GM12873 (cell line): ENCODE measurements at regions not wholly inside any gene's neighbourhood (a gene's known extent, or its start where the extent isn't known, plus 50 kb on each side); places are given as distances from the start of the nearest gene placed in this dataset.

Source experiments
- TF ChIP-seq, protein P1 (sequence below): IDR thresholded peaks from 2 replicates; pipeline ENCODE4 v1.5.1; 2012; ENCODE audit warnings: low read depth, mild to moderate bottlenecking, moderate library complexity, low read length, control low read depth; ENCODE audit not compliant: insufficient read depth; ENCODE audit errors: missing control alignments

DNA sequence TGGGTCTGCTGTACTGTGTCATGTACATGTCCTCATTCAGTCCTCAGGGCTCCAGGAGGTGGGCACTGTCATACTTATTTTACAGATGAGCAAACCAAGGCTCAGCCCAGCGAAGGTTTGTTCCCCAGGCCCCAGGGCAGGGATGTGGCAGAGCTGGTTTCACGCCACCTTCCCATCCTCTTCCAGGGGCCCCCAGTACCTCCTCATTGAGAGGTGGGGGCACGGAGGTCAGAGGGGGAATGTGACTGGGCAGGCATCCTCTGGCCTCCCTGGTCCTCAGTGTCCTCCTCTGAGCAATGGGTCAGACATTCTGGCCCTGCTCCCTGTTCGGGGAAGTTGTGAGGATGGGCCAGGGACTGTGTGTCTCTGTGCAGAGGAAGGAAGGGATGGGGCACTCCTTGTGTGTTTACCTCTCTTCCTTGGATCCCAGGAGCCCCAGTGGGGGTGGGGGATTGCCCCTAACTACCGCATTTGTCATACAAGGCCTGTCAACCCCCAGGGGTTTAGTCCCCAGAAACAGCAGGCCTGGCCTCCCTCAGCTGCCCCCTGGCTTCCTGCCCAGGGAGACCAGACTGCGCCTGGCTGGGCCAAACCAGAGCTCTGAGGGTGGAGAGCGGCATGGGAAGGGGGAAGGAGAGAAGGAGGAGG is 65.9 kb upstream of the LCTL start:
- TF ChIP-seq, protein P1, sequence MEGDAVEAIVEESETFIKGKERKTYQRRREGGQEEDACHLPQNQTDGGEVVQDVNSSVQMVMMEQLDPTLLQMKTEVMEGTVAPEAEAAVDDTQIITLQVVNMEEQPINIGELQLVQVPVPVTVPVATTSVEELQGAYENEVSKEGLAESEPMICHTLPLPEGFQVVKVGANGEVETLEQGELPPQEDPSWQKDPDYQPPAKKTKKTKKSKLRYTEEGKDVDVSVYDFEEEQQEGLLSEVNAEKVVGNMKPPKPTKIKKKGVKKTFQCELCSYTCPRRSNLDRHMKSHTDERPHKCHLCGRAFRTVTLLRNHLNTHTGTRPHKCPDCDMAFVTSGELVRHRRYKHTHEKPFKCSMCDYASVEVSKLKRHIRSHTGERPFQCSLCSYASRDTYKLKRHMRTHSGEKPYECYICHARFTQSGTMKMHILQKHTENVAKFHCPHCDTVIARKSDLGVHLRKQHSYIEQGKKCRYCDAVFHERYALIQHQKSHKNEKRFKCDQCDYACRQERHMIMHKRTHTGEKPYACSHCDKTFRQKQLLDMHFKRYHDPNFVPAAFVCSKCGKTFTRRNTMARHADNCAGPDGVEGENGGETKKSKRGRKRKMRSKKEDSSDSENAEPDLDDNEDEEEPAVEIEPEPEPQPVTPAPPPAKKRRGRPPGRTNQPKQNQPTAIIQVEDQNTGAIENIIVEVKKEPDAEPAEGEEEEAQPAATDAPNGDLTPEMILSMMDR: no peak

DNA sequence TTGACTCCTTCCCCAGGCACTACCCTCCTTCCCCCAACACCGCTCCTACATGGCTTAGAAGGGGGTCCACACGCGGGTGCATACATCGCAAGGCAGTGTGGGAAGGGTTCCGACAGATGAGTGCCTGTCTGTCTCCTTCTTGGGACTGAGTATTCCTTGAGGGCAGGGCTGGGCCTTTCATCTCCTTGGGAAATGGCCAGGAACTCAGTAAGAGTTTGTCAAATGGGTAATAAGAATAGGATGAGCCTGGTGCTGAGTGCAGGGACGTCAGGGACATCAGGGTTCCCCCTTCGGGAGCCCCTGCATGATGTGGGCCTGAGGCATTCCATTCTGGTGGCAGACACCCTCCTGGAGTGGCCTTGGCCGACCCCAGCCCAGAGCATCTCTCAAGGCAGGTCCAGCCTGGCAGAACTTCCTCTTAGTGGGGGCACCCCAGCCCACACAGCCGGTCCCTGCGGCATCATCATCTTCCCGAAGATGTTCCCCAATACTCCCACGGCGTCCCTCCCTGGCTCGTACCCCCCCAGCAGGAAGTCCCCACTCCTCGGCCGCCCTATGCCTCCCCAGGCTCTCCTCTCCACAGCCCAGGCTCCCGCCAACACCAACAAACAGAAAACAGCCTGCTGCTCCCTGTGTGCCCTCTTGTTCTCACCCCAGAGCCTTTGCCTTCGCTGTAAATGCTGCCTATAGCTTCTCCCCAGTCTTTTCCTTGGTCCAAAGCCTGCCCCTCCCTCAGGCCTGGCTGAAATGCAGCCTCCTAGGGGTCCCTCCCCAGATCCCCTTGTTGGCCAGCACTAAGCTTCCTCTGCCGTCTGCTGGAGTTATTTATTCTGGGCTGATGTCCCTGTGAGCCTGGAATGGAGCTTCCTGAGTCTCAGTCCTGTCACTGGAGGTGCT is 67.5 kb upstream of the LCTL start:
- TF ChIP-seq, protein P1: no peak

DNA sequence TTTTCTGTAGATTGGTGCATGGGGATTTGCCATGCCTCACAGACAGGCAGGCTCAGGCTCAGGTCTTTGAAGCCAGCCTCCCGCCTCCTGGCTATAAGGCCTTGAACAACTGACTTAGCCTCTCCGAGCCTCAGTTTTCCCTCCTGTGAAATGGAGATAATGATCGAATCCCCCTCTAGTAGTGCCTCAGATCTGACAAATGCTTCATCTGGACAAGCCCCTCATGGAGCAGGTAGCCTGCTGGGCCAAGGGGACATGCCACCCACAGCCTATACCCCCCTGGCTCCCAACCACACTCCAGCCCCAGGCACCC is 68.1 kb upstream of the LCTL start:
- TF ChIP-seq, protein P1: no peak

DNA sequence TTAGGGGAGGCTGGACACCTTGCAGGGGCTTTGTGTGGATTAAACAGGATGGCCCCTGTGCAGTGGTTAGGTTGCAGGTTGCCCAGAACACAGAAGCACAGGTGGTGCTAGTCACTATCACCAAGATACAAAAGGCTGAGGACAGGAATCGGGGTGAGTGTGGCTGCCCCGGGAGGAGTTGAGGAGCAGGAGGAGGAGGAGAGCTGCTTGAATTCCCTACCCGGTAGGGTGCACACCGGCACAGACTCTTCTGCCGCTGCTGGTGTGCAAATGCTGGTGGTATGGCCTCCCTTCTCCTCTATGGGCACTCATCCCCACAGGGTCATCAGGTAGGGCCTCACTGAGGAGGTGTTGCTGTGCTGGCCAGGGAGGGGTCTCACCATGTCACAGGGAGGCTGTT is 67.5 kb upstream of the SMAD6 start:
- TF ChIP-seq, protein P1: no peak

DNA sequence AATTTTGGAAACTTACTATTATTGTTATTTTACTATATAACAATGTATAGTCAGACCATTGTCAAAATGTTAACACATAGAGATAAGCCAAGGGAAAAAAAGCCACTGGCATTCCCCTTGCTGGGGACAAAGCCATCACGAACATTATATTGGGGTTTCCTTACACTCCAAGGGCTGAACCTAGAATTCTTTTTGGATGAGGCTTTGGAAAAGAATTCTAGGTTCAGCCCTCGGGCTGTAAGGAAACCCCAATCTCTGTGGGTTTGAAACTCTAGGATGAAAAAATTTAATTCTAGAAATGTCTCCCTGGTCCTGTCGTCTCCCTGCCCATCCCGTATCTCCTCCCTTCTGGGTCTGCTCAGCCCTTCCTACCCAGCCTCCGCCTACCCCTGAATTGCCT is 67.0 kb upstream of the SMAD6 start:
- TF ChIP-seq, protein P1: no peak

DNA sequence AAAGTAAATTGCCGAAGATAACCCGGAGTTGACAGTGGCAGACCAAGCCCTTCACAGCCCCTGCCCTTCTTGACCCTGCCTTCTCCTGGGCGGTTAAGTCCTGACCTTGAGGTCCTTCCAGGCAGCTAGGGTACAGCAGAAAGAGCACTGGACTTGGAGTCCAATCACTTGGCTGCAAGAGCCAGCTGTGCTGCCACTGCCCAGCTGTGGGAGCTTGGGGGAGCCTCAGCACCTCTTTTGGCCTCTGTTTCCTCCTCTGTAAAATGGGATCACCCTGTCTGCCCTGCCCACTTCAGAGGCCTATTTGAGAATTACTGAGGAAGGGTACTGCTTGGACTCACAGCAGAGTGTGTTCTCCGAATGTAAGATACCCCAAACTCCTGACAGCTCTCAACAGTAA is 66.2 kb upstream of the SMAD6 start:
- TF ChIP-seq, protein P1: no peak

DNA sequence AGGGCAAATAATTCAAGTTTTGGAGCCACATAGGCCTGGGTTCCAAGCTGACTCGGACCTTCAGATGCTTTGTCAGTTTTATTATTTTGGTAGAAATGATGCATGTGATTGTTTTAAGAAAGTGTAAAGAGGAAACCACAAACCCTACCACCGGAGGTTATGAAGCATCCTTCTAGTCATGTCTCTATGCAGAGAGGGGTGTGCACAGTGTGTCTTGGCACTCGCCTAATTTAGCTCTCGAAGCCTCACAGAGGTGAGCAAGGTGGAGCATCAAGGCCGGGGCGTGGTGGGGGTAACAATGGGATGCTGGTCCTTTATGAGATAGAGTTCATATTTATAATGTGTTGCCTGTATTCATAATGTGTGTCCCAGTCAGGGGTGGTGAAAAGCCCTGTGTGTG is 63.7 kb upstream of the SMAD6 start:
- TF ChIP-seq, protein P1: no peak
